Parathyroid adenoma (tissue), 2 donors: ENCODE measurements at regions not wholly inside any gene's neighbourhood (a gene's known extent, or its start where the extent isn't known, plus 50 kb on each side); places are given as distances from the start of the nearest gene placed in this dataset.

ENCODE experiments used
- H2AFZ ChIP-seq: fragments of 300-600 bp; sonication (generic); one replicate; pipeline ENCODE4 v1.7.0; 2017; ENCODE audit warnings: antibody characterized with exemption, mild to moderate bottlenecking
- H3K27ac ChIP-seq: fragments of 300-600 bp; sonication (generic); one replicate; pipeline ENCODE4 v1.7.0; 2017
- H3K27me3 ChIP-seq: fragments of 300-600 bp; sonication (generic); one replicate; pipeline ENCODE4 v1.7.0; 2017; ENCODE audit warnings: low read length; ENCODE audit not compliant: control insufficient read depth, insufficient read depth
- H3K36me3 ChIP-seq: fragments of 300-600 bp; sonication (generic); one replicate; pipeline ENCODE4 v1.7.0; 2017; ENCODE audit warnings: low read length; ENCODE audit not compliant: control insufficient read depth, insufficient read depth
- H3K4me1 ChIP-seq: fragments of 300-600 bp; sonication (generic); one replicate; pipeline ENCODE4 v1.7.0; 2017; ENCODE audit warnings: control low read depth
- H3K4me2 ChIP-seq: fragments of 300-600 bp; sonication (generic); one replicate; pipeline ENCODE4 v1.7.0; 2017; ENCODE audit warnings: low read length
- H3K4me3 ChIP-seq: fragments of 300-600 bp; sonication (generic); one replicate; pipeline ENCODE4 v1.7.0; 2017; ENCODE audit warnings: low read depth, low read length
- H3K79me2 ChIP-seq: fragments of 300-600 bp; sonication (generic); one replicate; pipeline ENCODE4 v1.7.0; 2017; ENCODE audit warnings: control low read depth
- H3K9ac ChIP-seq: fragments of 300-600 bp; sonication (generic); one replicate; pipeline ENCODE4 v1.7.0; 2017; ENCODE audit warnings: mild to moderate bottlenecking
- H3K9me3 ChIP-seq: fragments of 300-600 bp; sonication (generic); one replicate; pipeline ENCODE4 v1.7.0; 2017; ENCODE audit warnings: low read length; ENCODE audit not compliant: control insufficient read depth
- TF ChIP-seq, protein P1 (sequence below): fragments of 300-600 bp; sonication (generic); IDR thresholded peaks from one replicate; pipeline ENCODE4 v1.7.0; 2017; ENCODE audit warnings: antibody characterized with exemption, mild to moderate bottlenecking
- donor health status: primary hyperparathyroidism.

DNA sequence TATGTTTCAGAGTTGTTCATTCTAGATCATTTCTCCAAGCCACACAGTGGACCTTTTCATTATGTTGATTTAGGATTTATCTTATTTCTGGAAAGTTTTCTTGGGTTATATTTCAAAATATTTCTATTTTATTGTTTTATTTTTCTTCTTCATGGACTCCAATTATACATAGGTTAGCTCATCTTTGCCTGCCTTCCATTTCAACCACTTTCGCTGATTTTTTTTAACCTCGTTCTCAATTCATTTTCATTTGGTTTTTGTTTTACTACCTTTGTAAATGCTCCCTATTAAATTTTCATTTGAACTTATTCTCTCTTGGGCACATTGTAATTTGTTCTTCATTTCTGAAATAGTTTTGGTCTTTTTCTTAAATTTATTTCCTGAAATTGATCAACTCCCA, 169.0 kb upstream of the PITX1 start:
- no peaks in the 10 kb centered on the region for H3K9me3 ChIP-seq
- H3K4me1 ChIP-seq: no peaks in the 10 kb centered on the region
- H3K4me3 ChIP-seq: no peak overlapping the region
- TF ChIP-seq, protein P1, sequence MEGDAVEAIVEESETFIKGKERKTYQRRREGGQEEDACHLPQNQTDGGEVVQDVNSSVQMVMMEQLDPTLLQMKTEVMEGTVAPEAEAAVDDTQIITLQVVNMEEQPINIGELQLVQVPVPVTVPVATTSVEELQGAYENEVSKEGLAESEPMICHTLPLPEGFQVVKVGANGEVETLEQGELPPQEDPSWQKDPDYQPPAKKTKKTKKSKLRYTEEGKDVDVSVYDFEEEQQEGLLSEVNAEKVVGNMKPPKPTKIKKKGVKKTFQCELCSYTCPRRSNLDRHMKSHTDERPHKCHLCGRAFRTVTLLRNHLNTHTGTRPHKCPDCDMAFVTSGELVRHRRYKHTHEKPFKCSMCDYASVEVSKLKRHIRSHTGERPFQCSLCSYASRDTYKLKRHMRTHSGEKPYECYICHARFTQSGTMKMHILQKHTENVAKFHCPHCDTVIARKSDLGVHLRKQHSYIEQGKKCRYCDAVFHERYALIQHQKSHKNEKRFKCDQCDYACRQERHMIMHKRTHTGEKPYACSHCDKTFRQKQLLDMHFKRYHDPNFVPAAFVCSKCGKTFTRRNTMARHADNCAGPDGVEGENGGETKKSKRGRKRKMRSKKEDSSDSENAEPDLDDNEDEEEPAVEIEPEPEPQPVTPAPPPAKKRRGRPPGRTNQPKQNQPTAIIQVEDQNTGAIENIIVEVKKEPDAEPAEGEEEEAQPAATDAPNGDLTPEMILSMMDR: no peak
- H3K9ac ChIP-seq: no peak overlapping the region
- H2AFZ ChIP-seq: no peak overlapping the region
- no peaks in the 10 kb centered on the region for H3K79me2 ChIP-seq
- no peaks in the 10 kb centered on the region for H3K27me3 ChIP-seq
- no peaks in the 10 kb centered on the region for H3K36me3 ChIP-seq
- no peak overlapping the region for H3K4me2 ChIP-seq
- no peak overlapping the region for H3K27ac ChIP-seq

DNA sequence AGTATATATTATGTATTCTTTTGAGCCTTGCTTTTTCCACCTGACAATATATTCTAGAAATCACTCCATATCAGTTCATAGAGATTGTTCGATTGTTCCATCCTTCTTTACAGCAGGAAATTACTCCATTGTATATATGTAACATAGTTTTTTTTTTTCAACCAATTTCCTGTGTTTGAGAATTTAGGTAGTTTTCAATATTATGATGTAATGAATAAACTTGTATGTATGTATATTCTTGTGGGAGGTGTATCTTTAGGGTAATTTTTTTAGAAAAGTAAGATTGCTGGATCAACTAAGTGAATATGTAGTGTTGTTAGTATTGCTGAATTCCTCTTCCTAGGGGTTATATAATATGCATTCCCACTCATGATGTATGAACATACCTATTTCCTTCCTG, 165.9 kb upstream of the PITX1 start:
- TF ChIP-seq, protein P1: no peak
- no peaks in the 10 kb centered on the region for H3K4me1 ChIP-seq
- no peak overlapping the region for H3K9ac ChIP-seq
- H3K9me3 ChIP-seq: no peaks in the 10 kb centered on the region
- H3K27ac ChIP-seq: no peak overlapping the region
- H3K79me2 ChIP-seq: no peaks in the 10 kb centered on the region
- no peak overlapping the region for H2AFZ ChIP-seq
- no peak overlapping the region for H3K4me2 ChIP-seq
- no peak overlapping the region for H3K4me3 ChIP-seq
- no peaks in the 10 kb centered on the region for H3K36me3 ChIP-seq
- H3K27me3 ChIP-seq: no peaks in the 10 kb centered on the region

DNA sequence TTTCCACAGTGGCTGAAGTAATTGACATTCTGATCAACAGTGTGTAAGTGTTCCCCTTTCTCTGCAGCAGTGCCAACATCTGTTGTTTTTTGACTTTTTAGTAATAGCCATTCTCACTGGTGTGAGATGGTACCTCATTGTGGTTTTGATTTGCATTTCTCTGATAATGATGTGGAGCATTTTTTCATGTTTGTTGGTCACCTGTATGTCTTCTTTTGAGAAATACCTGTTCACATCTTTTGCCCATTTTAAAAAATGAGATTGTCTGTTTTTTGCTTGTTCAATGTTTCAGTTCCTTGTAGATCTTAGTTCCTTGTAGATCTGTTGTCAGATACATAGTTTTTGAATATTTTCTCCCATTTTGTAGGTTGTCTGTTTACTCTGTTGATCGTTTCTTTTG, 162.5 kb upstream of the PITX1 start:
- H3K9me3 ChIP-seq: no peaks in the 10 kb centered on the region
- H3K9ac ChIP-seq: no peak overlapping the region
- H2AFZ ChIP-seq: no peak overlapping the region
- no peak overlapping the region for H3K27ac ChIP-seq
- H3K4me2 ChIP-seq: no peak overlapping the region
- H3K79me2 ChIP-seq: no peaks in the 10 kb centered on the region
- H3K4me1 ChIP-seq: no peaks in the 10 kb centered on the region
- H3K27me3 ChIP-seq: no peaks in the 10 kb centered on the region
- TF ChIP-seq, protein P1: no peak
- no peak overlapping the region for H3K4me3 ChIP-seq
- H3K36me3 ChIP-seq: no peaks in the 10 kb centered on the region

DNA sequence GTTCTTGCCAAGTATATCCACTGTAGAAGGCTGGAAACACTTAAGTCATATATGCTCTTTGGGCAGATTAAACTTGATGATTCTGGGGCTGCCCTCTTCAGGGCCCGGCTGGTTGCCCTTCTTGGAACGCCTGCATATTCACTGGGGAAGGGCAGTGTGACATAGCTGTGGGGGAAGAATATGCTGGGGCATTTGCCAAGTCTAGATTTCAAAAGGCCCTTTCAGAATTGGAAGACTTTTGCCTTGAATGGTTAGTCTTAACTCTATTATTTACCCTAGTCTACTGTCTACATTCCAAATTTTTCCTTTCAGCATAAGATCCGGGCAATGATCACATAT, 161.2 kb upstream of the PITX1 start:
- no peaks in the 10 kb centered on the region for H3K4me1 ChIP-seq
- H3K4me2 ChIP-seq: no peak overlapping the region
- no peak overlapping the region for H3K4me3 ChIP-seq
- H3K79me2 ChIP-seq: no peaks in the 10 kb centered on the region
- TF ChIP-seq, protein P1: no peak
- no peaks in the 10 kb centered on the region for H3K27me3 ChIP-seq
- no peak overlapping the region for H3K27ac ChIP-seq
- no peaks in the 10 kb centered on the region for H3K36me3 ChIP-seq
- no peaks in the 10 kb centered on the region for H3K9me3 ChIP-seq
- no peak overlapping the region for H3K9ac ChIP-seq
- H2AFZ ChIP-seq: no peak overlapping the region

DNA sequence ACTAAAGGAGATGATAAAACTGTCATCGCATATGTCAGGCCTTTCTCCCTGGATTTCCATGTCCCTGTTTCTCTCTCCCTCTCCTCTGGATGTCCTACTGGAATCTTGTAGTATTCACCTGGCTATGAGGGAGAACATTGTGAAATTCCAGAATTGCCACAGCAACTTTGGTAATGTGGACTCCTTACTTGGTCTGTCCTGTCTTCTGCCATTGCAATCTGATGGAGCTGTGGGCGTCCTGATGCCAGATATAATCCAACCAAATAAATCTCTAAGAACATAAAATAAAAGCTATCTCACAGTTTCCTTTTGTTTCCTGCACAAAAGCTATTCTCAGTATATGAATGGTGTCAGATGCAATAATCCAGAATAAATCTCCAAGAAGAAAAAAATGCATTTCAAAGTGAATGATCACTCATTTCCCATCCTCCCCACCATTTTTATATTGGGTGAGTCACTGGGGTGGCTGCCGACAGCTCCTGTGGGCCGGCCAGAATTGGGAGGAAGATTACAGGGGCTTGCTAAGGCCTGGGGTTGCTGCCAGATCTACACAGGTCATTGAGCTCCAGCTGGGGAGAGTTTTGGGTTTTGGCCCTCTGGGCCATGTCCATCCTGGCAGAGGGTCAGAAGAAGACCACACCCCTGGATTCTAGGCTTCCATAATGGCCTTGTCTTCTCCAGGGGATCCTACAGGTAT, 160.7 kb upstream of the PITX1 start:
- Histone ChIP-seq H3K4me1 (no peaks in the 10 kb centered on the region), H3K36me3 (no peaks in the 10 kb centered on the region), H3K9me3 (no peaks in the 10 kb centered on the region), H3K4me2 (no peak overlapping the region), H3K4me3 (no peak overlapping the region), H3K27ac (no peak overlapping the region), H3K27me3 (no peaks in the 10 kb centered on the region), H3K79me2 (no peaks in the 10 kb centered on the region), H3K9ac (no peak overlapping the region), H2AFZ (no peak overlapping the region)
- TF ChIP-seq, protein P1: no peak
